GDM1 (cell line): ENCODE measurements at regions not wholly inside any gene's neighbourhood (a gene's known extent, or its start where the extent isn't known, plus 50 kb on each side); places are given as distances from the start of the nearest gene placed in this dataset.
"Not testable (repeated sequence)": the region's sequence is repeated elsewhere in the genome, so short reads cannot be mapped to it uniquely, and the experiment has no call there.

ENCODE experiments used
- DNase-seq: peaks from one replicate; lab custom pipeline; 2025; lab: John Stamatoyannopoulos, UW

DNA sequence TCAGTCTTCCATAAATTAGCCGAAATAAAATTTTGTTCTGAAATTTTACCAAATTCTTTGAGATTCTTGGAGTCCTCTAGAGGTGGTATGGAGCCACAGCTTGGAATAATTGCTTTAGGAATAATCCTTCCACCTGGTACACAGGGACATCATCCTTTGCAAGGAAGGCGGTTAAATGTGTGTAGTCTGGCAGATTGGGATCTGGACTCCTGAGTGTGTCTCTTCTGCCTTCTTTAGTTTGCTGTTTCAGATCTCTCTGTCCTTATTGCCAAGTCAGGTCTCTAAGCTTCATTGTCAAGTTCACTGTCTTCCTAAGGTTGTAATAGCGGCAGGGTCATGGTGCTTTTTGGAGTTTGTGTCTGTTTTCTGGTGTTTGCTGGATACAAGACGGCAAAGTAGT is 393.9 kb upstream of the RGS6 start:
- DNase-seq, result no peak

DNA sequence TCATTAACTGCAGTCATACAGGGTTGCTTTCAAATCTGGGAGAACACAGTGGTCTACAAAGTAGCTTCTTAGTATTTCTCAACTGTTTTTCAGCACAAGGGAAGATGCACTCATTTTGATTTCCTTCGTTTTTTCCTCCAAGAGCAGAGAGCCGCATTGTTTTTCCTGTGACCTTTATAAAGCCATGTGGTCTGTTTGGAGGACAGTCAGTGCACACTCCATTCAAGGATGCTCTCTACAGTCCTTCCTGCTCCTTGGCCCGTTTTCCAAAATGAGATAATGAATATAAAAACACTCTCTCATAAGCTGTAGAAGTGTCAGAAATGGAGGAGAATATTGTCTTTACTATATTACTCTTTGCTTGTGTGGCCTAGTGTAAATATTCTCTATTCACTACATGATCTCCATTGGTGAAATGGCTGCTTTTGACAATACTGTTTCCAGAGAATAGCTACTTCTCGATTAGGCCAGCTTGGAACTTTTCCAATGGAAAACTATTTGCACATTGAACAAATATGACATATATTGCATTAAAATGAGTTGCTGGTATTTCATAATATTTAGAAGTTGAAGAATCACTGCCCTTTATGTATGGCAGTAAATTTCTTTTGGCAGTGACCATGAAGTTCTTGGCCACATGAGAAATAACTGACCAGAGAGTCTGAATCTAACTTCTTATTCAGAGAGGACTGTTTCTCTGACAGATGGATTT is 393.1 kb upstream of the RGS6 start:
- DNase-seq, result no peak

DNA sequence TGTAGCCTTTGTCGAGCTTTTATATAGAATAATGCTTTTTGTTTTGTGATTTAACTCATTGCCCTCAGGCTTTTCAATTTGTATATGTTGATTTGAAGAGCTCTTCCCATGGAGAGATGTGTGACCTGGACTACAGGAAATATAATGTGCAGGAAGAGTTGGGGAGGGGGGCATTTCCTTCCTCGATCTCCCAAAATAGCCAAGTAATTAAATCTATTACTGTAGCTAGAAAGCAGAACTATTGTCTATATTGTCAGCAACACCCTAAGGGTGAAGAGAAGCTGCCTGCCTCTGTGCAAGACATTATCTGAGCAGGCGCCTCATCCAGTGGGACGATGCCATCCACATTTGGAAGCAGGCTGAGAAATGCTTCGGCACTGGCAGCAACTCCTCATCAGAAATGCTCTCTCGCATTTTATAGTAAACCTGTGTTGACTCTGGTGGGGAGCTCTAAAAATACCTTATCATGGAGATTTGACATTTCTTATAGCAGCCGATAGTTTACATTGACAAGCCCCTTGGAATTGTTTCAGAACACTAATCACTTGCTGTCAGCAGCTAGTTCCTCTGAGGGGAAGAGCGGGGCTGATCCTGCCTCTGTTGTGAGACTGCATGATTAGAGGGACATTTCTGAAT is 392.5 kb upstream of the RGS6 start:
- DNase-seq, result no peak

DNA sequence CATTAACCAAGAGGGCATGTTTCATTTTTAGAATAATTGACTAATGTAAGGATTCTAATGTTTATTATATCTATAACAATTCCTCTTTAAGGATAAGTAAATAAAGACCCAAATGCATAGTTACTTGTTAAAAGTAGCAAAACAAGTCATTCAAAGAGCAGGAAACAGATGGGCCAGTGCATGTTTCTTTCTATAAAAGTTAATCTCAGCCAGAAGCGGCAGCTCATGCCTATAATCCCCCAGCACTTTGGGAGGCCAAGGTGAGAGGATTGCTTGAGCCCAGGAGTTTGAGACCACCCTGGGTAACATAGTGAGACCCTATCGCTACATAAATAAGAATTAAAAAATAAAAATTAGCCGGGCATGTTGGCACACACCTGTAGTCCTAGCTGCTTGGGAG is 391.0 kb upstream of the RGS6 start:
- DNase-seq, result no peak

DNA sequence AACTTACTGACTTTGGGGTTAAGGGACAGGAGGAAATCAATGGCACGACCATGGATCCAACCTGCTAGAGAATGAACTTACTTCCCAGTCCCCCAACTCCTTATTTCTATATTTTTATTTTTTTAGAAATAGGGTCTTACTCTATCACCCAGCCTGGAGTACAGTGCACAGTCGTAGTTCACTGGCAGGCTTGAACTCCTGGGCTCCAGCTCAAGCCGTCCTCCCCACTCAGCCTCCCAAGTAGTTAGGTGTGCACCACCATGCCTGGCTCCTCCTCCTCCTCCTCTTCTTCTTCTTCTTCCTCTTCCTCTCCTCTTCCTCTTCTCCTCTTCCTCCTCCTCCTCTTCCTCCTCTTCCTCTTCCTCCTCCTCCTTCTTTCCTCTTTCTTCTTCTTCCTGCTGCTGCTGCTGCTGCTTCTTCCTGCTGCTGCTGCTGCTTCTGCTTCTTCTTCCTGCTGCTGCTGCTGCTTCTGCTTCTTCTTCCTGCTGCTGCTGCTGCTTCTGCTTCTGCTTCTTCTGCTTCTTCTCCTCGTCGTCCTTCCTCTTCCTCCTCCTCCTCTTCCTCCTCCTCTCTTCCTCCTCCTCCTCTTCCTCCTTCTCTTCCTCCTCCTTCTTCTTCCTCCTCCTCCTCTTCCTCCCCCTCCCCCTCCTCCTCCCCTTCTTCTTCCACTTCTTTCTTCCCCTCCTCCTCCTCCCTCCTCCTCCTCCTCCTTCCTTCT is 390.1 kb upstream of the RGS6 start:
- no peak for DNase-seq

DNA sequence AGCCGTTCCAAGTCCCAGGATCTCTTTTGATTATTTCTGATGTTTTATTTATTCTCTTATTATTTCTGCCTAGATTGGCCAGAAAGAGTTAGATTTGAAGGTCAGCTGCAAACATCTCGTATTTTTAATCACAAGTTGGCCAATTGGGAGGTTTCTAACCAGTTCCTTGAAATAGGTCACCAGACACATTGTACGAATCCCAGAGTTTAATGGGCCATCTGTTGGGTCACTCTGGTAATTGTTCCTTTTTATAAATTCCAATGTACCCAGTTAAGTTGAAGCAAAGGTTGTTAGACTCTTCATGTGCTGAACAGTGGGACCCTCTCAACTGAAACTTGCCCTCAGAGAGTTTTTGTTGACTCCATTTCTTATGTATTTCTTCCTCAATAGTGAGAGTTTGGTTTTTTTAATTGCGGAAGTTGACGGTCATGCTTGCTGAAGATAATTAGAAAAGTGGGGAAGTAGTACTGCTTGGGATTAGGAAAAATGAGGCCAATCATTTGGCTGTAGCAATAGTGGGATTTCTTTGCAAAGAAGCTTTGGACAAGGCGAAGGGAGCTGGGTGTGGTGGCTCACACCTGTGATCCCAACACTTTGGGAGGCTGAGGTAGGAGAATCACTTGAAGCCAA is 382.7 kb upstream of the RGS6 start:
- DNase-seq, result no peak

DNA sequence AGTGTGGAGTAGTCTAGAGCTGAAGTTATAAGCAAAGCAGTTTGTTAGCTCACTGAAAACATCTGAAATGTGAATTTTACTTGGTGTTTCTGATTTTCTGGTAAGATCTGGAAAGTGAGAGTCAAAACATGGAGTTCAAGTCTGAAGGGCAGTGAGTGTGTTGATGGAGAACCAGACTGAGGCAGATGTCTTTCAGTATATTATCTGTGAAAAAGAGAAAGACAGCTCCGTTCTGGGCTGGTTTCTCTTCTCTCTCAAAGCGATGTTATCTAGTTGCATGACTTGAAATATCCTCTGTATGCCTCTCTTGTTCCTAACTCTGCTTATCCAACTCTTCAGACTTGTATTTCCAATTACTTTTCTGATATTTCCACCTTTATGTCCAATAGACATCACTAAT is 381.9 kb upstream of the RGS6 start:
- DNase-seq, result no peak

DNA sequence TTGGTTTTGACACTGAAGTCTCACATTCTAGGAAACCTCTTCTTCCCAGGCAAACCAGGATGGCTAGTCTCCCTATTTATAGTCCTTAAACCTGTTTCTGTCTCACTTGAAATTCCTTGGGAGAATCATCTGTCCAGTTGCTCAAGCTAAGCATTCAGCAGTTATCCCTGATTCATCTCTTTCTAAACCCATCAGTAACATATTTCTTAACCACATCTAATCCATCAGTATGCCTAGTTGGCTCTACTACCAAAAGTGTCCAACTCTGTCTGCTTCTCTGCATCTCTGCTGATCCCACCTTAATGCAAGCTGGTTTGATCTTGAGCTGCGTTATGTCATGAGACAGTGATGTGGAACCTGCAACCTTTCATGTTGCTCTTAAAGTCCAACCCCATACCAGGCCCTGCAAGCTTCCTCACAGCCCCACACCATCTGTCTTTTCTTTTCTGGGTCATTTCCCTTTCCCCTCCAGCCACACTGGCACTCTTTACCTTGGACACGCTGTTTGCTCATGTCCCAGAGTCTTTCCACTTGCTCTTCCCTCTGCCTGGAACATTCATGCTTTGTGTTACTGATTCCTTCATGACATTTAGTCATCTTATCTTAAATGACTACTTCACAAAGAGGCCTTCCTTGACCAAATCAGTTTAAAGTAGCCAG is 380.8 kb upstream of the RGS6 start:
- no peak for DNase-seq

DNA sequence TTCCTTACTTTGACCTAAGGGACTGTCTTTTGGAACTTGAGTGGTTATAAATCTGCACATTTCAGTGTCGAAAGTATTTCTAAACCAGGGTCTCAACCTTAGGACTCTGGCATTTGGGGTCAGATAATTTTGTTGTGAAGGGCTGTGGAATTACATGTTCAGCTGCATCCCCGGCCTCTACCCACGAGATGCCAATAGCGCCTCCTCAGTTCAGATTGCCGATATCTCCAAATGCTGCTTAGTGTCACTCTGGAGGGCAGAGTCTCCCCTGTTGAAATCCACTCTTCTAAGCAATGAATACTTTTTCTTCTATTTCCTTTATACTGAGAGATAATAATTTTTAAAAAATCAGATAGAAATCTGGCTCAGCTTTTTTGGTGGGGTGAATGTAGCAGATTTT is 379.4 kb upstream of the RGS6 start:
- DNase-seq, result no peak

DNA sequence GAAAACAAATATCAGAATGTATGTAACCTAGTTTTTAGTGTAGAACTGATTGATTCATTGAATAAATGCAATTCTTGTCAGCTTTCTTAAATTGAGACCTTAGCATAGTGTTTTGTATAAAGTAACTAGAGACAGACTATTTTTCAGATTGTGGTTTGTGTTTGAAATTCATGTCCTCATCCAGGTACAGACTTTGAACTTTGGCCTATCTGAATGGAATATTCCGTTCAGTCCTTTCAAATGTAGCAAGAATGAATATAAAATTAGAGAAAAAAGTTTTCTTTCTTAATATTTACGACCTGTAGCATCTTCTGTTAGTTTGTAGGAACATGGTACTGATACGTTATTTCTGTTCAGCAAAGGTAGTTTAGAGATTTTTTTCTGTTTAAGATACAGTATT is 378.4 kb upstream of the RGS6 start:
- DNase-seq, result no peak

DNA sequence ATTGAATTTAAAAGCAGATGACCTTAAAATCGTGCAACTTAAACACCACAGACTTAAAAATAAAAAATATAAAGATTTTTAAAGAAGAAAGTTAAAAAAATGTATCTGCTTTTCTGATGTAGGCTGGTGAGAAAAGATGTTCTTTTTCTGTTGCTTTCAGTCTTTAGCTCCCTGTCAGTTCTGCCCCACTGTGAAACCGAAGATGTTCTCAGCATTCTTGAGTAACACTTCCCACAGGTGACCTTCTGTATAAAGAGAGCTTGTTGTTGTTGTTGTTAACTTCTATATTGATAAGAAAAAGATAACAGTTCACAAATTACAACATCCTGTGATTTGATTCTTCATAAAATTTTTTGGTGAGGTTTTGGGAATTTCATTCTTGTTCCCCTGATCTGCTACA is 377.9 kb upstream of the RGS6 start:
- no peak for DNase-seq

DNA sequence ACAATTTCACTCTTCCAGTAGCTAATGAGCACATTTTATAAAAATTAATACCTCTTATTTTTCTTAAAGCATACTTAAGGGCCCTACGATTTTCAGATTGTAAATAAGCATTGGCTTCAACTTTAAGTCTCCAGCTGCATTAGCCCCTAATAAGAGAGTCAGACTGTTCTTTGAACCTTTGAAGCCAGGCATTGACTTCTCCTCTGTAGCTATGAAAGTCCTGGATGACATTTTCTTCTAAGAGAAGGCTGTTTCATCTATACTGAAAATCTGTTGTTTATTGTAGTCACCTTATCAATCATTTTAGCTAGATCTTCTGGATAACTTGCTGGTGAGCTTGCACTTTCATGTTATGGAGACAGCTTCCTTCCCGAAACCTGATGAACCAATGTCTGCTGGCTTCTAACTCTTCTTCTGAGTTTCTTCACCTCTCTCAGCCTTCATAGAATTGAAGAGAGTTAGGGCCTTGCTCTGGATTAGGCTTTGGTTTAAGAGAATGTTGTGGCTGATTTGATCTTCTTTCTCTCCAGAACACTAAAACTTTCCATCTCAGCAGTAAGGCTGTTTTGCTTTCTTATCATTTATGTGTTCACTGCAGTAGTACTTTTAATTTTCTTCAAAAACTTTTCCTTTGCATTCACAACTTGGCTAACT is 377.1 kb upstream of the RGS6 start:
- DNase-seq, result no peak

DNA sequence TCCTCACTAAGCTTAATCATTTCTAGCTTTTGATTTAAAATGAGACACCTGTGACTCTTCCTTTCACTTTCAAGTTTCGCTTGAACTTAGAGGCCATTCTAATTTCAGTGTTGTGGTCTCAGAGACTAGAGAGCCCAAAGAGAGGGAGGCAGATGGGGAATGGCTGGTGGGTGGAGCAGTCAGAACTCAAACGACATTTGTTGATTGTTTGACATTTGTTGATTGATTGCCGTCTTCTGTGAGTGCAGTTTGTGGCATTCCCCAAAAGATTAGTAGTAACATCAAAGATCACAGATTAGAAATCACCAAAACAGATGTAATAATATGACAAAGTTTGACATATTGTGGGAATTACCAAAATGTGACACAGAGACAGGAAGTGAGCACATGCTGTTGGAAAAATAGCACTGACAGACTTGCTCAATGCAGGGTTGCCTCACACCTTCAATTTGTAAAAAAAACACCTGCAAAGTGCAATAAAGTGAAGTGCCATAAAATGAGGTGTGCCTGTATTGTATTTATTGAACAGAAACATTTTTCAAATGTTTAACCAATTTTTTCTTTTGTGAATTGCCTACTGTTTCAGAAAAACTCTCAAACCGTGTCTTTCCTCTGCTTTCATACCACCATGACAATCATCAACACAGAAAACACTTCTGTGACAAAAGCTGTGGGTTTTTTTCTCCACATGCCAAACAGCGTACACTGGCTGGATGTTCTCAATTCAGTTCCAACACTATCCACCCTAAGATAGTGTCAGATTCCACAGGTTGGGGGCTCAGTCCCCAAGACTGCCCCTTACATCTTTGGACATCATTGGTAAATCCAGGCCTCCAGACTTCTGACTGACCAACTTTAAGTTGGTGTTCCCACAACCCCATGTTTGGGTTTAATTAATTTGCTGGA is 376.3 kb upstream of the RGS6 start:
- no peak for DNase-seq

DNA sequence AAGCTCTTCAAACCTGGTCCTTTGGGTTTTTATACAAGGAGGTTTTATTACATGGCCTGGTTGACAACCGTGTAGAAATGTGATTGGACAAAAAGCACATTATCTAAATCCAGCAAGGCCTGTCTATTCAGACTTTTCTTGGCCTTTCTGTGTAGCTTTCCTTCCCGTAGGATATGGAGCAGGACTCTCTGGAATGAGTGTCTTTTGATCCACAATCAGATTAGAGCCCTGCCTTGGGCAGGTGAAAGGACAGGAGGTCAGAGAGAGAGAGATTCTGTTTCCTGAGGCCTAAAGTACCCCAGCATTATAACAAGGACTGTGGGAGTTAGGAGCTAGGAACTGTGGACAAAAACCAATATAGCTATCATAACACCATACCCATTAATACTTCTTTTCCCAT is 375.5 kb upstream of the RGS6 start:
- no peak for DNase-seq

DNA sequence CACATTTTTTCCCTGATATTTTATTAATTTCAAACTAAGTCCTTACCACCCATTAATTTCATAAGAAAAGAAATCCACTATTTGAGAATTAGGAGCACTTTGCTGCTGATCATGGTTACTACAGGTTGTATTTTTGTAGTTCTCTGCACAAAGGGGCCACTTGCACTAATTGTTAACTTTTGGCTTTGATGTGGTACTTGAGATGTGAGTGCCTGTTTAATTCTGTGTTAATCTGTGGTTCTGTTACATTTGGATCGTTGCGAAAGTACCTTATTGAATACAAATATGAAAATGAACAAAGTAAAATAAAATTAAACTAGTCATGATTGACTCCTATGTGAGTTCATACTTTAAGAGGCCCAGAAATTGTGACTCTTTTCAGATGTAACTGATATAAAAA is 374.9 kb upstream of the RGS6 start:
- DNase-seq, result no peak

DNA sequence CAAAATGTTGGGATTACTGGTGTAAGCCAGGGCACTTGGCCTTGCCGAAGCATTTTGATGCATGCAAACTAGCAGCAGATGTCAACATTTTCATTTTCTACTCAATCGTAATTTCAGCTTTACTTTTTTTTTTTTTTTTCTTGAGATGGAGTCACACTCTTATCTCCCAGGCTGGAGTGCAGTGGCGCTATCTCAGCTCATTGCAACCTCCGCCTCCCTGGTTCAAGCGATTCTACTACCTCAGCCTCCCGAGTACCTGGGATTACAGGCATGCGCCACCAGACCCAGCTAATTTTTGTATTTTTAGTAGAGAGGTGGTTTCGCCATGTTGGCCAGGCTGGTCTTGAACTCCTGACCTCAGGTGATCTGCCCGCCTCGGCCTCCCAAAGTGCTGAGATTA is 373.3 kb upstream of the RGS6 start:
- not testable (repeated sequence) for DNase-seq

DNA sequence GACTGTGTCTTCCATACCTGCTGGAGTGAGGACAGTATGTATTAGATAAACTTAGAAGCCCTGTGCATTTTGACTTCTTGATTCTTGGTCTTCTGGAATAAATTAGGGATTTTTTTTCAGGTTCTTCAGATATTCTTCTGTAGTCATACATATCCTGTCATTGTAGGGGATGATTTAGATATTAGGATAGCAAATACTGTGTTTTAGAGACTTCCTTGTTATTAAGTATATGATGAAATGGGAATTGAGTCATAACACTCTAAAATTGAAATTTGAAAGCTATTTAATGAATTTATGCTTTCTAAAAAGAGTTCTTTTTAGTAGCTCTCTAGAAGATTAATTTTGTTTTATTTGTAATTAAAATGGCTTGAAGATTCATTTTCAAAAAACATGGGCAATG is 371.5 kb upstream of the RGS6 start:
- no peak for DNase-seq

DNA sequence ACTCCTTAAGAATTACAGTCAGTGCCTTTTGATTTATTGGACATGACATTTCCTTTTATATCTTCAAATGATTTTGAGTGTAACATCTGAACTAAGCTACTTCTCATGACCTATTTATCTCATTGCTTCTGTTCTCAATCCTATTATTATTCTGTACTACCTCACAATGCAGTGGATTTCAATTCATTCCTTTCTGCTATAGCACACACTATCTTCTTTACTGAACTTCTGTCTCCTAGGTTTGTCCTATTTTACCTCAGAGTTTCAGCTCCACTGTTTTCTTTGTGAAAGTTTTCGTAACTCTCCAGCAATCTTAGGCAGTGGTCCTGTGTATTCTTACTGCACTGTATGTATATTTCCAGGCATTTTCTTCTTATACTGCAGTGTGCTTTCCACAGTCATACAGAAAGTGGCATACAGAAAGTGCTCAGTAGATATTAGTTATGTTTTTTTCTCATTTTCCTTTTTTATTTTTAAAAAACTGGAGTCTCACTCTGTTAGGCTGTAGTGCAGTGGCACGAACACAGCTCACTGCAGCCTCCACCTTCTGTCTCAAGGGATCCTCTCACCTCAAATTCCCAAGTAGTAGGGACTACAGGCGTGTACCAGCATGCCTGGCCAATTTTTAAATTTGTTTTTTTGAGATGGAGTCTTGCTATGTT is 368.6 kb upstream of the RGS6 start:
- DNase-seq, result no peak

DNA sequence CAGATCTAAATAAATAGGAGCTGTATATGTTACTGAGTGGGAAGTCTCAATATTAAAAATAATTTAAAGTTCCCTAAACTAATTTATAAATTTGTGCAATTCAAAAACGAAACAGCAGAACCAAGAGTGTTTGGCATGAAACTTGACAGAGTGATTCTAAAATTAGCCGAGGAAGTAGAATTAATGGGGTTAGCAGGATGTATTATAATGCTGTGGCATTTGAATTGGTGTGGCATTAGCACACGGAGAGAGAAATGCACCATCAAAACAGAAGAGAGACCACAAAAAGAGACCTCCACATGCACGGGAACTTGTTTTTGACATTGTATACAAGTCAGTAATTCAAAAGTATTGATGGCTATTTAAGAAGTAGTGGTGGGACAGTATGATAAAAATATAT is 366.0 kb upstream of the RGS6 start:
- DNase-seq, result no peak

DNA sequence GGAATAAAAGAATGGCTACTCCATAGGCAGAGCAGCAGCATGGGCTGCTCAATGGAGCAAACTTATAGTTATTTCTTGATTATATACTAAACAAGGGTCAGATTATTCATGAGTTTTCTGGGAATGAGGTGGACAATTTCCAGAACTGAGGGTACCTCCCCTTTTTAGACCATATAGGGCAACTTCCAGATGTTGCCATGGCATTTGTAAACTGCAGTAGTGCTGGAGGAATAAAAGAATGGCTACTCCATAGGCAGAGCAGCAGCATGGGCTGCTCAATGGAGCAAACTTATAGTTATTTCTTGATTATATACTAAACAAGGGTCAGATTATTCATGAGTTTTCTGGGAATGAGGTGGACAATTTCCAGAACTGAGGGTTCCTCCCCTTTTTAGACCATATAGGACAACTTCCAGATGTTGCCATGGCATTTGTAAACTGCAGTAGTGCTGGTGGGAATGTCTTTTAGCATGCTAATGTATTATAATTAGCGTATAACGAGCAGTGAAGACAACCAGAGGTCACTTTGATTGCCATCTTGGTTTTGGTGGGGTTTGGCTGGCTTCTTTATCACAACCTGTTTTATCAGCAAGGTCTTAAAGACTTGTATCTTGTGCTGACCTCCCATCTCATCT is 364.6 kb upstream of the RGS6 start:
- not testable (repeated sequence) for DNase-seq
